ENCODE measurements at regions not wholly inside any gene's neighbourhood (a gene's known extent, or its start where the extent isn't known, plus 50 kb on each side); places are given as distances from the start of the nearest gene placed in this dataset.

DNA sequence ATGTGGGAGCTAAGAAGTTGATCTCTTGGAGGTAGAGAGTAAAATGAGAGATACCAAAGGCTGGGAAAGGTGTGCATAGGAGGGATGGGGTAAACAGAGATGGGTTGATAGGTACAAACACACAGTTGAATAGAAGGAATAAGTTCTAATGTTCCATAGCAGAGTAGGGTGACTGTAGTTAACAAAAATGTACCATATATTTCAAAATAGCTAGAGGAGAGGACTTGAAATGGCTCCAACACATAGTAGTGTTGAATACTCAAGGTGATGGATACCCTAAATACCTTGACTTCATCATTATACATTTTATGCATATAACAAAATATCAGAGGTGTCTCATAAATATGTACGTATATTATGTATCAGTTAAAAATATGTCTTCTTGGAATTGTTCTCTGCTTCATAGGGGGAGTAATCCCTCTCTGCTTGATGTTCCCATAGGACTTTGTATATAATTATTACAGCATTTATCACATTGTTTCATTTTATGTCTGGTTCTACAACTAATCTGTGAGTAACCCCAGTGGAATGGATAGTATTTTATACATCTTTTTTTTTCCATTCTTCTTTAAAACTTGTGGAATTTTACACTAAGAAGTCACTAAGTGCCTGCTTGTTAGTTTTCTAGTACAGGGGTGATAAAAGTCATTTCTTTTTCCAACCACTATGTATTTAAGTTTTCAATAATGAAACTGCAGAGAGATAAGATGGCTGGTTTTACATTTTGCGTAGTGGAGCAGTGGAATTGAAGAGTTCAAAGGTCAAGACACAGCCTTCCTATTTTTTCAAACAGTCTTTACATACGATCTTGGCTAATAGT, 1940.0 kb upstream of the SEL1L start:
- no peak for DNase-seq (ENCODE audit: low read depth in 2 of 3, low spot score in 2 of 3)

- DNase-seq (ENCODE audit: low read depth in 2 of 3, low spot score in 2 of 3), result no peak
Measured at GRCh38 chr14:83478741-83479140, 1945.1 kb upstream of the SEL1L start.

- DNase-seq (ENCODE audit: low read depth in 2 of 3, low spot score in 2 of 3), result no peak
Measured at GRCh38 chr14:83483063-83483462, 1949.4 kb upstream of the SEL1L start.

DNA sequence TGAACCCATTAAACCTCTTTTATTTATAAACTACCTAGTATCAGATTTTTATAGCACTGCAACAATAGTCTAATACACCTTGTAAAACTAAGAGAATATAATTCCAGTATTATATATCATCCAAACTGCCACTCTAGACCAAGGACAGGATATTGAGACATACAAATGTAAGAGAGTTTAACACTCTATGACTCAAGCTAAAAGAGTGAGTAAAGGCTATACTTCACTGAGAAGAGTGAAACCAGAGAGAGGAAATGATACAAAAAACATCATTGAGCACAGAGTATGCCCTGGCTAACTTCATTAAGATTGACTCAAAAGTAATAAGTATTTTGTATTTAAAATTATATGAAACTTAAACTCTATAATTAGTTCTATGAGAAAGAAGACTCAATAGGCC, 1951.9 kb upstream of the SEL1L start:
- no peak for DNase-seq (ENCODE audit: low read depth in 2 of 3, low spot score in 2 of 3)

- DNase-seq (ENCODE audit: low read depth in 2 of 3, low spot score in 2 of 3), result no peak
Measured at GRCh38 chr14:83491091-83491490, 1957.4 kb upstream of the SEL1L start.

GRCh38 chr14:83520837-83521236, 1987.2 kb upstream of the SEL1L start:
- DNase-seq (ENCODE audit: low read depth in 2 of 3, low spot score in 2 of 3), result no peak

GRCh38 chr14:83529531-83529930, 1995.9 kb upstream of the SEL1L start:
- no peak for DNase-seq (ENCODE audit: low read depth in 2 of 3, low spot score in 2 of 3)

DNA sequence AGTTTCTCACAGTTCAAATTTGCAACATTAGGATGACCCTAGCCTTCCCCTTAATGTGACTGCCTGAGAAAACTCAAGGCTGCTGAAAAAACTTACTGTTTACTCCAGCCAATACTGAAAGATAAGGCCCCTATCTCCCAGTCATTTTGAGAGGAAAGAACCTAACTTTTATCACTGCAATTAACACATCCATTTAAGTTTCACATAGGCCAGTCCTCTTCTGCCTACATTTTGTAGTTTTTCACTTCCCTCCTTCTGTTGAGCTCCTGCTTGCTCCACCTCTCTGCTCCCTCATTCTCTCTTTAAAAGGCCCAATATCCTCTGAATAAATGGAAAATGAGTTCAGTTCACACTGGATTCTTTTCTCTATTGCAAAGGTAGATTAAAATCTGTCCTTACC, 1996.2 kb upstream of the FLRT2 start:
- no peak for DNase-seq (ENCODE audit: low read depth in 2 of 3, low spot score in 2 of 3)

DNA sequence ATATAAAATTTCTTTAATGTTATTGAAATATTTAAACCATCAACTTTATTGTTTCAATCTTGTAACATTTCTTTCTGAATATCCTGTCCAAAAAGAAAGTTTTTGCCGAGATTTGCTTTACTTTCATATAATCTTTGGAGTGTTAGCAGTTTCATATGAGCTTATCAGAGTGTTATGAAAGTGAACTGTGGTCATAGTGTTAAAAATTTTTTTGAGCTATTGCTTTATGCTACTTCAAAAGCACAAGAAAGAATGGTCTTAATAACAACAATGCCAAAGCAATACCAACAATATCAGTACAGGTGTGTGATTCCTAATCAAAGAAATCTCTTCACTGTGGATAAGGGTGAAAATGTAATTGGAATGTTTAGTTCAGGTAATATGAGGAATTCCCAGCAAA, 1994.9 kb upstream of the FLRT2 start:
- no peak for DNase-seq (ENCODE audit: low read depth in 2 of 3, low spot score in 2 of 3)

- DNase-seq (ENCODE audit: low read depth in 2 of 3, low spot score in 2 of 3), result no peak
Measured at GRCh38 chr14:83535444-83535843, 1994.5 kb upstream of the FLRT2 start.

DNA sequence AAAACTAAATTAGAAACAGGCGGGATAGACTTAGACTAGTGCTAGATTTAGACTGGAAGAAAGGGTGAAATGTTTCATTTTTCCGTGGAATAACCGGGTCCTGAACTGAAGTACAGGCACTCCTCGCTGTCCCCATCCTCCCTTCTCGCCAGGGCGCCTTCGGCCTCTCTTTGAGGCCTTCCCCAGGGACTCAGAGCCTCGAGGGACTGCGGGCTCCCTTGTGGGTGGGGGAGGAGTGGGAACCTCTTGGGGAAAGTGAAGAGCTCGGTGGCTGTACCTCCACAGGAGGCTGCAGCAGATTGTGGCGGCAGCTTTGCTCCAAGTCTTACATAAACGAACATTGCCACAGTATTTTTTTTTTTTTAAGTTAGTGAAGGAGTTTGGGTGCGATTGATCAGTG, 1988.8 kb upstream of the FLRT2 start:
- no peak for DNase-seq (ENCODE audit: low read depth in 2 of 3, low spot score in 2 of 3)

DNA sequence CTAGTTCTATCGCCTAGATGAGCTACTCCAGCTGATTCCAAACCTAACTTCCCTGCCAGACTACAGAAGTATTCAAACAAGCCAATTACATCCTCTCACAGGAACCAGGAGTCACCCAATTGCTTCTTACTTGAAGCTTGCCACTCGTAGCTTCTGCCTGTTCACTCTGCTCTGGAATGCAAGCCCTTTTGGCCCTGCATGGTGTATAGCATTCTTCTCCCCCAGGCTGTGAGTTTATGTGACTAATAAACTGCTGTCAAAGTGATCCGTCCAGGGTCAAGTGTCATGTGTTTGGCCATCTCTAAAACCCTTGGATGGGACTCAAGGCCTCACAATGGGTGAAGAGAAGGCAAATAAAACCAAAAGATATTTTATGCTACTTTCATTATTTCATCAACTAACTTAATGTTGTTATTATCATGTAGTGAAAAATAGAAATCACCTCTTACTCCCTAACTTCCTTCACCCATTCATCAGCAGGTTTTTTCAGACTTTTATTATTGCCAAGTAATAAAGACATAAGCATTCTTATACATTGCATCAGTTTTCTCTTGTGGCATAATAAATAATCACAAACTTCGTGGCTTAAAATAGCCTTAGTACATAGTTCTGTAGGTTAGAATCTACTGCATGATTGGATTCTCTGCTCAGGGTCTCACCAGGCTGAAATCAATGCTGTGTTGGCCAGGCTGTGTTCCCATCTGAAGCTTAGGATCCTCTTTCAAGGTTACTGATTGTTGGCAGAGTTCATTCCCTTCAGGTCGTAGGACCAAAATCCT, 1981.7 kb upstream of the FLRT2 start:
- no peak for DNase-seq (ENCODE audit: low read depth in 2 of 3, low spot score in 2 of 3)

- DNase-seq (ENCODE audit: low read depth in 2 of 3, low spot score in 2 of 3), result no peak
Measured at GRCh38 chr14:83556065-83556464, 1973.9 kb upstream of the FLRT2 start.

- DNase-seq (ENCODE audit: low read depth in 2 of 3, low spot score in 2 of 3), result no peak
Measured at GRCh38 chr14:83556746-83557453, 1973.0 kb upstream of the FLRT2 start.

DNA sequence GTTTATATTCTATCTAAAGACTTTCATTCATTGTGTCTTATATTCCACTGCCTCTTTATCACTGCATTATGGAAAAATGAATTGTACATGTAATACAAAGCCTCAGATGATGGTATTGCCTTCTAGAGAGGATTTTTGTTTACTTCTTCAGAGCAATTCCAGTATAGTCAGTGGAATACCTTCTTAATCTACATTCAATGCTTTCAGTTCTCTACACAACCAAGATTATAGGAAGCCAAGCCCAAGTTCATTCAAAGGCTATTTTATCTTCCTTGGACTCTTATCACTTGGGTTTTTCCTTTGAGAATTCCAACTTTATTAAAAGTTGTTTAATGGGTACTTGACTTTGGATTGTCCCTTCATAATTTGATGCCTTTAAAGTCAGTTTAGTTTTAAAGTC, 1971.0 kb upstream of the FLRT2 start:
- DNase-seq (ENCODE audit: low read depth in 2 of 3, low spot score in 2 of 3), result no peak

GRCh38 chr14:83559721-83560120, 1970.2 kb upstream of the FLRT2 start:
- no peak for DNase-seq (ENCODE audit: low read depth in 2 of 3, low spot score in 2 of 3)

DNA sequence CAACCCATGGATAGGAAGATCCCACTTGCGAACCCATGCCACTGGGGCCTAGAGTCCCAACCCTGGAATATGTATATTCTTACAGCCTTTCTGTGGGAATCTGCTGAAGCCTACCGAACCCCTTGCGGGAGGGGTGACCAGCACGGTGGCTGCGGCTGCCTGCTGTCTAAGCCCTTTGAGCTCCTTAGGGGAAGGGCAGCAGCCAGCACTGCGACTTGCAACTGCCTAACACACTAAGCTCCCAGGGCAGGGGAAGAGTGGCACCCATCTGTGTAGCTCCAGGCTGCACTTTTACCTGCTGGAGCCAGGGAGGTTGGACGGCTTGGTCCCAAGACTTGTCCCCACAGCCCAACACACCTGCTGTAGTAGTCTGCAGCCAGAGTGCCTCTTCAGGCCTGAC, 1968.7 kb upstream of the FLRT2 start:
- DNase-seq (ENCODE audit: low read depth in 2 of 3, low spot score in 2 of 3), result no peak

- no peak for DNase-seq (ENCODE audit: low read depth in 2 of 3, low spot score in 2 of 3)
Measured at GRCh38 chr14:83566567-83566966, 1963.4 kb upstream of the FLRT2 start.

GRCh38 chr14:83568141-83568540, 1961.8 kb upstream of the FLRT2 start:
- no peak for DNase-seq (ENCODE audit: low read depth in 2 of 3, low spot score in 2 of 3)

- DNase-seq (ENCODE audit: low read depth in 2 of 3, low spot score in 2 of 3), result no peak
Measured at GRCh38 chr14:83575301-83575700, 1954.6 kb upstream of the FLRT2 start.

- no peak for DNase-seq (ENCODE audit: low read depth in 2 of 3, low spot score in 2 of 3)
Measured at GRCh38 chr14:83583201-83583600, 1946.7 kb upstream of the FLRT2 start.

DNA sequence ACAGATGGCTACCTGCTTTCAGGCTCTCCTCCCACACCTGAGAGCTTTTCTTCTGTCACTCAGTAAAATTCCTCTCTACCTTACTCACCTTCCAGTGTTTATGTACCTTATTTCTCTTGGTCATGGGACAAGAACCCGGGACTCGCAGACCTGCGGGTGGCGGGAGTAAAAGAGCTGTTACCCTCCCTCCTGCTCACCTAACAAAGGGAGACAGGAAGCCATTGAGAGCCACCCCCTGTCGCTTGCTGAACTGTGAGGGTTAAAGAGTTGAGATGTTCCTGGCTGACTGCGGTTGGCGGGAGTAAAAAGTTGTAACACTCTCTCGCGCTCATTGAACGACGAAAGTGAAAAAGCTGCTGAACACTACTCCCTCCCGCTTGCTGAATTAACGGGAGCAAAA, 1935.1 kb upstream of the FLRT2 start:
- DNase-seq (ENCODE audit: low read depth in 2 of 3, low spot score in 2 of 3), result no peak

All from activated CD8-positive, alpha-beta memory T cell treated with anti-CD3 and anti-CD28 coated beads for 48 hours (primary cell).